IPS-11a (cell line): ENCODE measurements at regions not wholly inside any gene's neighbourhood (a gene's known extent, or its start where the extent isn't known, plus 50 kb on each side); places are given as distances from the start of the nearest gene placed in this dataset.
"Not testable (repeated sequence)": the region's sequence is repeated elsewhere in the genome, so short reads cannot be mapped to it uniquely, and the experiment has no call there.

Experiments
- H3K4me3 ChIP-seq: one replicate; pipeline ENCODE4 v1.5.1; 2013; ENCODE audit warnings: low read depth, low read length, control low read depth

DNA sequence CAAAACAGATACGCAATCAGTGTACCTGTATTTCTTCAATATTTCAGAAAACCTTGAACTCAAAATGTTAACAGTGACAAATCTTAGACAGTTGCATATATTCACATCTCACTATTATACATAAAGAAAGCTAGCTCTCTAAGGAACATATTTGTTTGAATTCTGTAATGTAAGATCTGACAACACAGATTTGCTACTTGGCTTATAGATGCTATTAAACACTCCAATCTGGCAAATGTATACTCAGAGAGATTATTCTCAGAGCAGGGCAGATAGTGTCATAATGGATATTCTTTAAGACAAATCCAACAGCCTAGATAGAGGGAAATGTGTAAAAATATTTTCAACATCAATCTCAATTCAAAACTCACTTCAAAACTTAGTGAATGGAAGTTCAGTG is 794.5 kb upstream of the CDH9 start:
- no peak overlapping the region for H3K4me3 ChIP-seq

DNA sequence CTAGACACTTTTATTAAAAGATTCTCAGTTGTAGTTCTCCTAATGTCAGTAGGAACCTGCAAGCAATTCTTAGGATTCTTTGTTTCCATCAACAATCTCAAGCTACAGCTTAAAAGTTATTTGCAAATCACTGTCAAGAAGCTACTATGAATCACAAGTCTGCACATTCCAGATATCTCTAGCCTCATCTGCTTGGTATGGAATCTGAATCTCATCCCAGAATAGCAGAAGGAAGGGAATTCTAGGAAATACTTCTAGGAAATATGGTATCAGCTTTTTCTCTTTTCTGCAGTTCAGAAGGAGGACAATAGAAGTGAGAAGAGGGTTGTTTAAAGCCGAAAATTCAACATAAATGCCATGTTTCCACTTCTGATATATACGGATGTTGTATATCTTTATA is 792.2 kb upstream of the CDH9 start:
- H3K4me3 ChIP-seq = no peak overlapping the region

- H3K4me3 ChIP-seq = no peak overlapping the region
Observed at GRCh38 chr5:27821681-27822080, 783.3 kb upstream of the CDH9 start.

DNA sequence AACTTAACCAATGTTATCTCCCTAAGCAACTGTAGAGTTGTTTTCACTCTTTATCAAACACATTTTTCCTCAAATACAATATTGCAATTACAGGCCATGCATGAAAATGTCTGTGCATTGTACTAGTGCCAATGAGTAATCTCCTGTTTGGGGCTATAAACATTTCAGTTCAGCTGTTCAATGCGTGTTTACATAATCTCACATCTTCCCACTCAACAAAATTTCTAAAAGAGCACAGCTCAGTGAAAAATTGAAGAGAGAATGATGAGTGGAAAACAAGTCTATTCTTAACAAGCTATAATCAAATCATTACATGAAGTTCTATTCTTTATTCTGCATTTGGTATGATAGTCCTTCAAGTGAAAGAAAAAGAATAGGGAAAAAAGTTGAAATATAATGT is 780.5 kb upstream of the CDH9 start:
- no peak overlapping the region for H3K4me3 ChIP-seq

DNA sequence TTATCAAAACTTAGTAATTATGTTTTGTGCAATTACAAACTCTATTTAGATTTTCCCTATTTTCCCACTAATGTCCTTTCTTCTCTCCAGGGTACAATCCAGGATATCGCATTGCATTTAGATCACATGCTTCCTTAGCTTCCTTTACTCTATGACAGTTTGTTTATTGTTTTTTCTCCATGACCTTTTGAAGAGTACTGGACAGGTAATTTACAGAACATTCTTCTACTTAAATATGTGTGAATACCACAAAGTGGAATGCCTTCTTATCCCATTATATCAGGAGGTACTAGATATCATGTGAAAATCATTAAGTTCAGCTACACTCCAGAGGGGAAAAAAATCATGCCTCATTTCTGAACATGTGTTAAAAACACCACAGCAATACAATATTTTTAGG is 776.6 kb upstream of the CDH9 start:
- no peak overlapping the region for H3K4me3 ChIP-seq

DNA sequence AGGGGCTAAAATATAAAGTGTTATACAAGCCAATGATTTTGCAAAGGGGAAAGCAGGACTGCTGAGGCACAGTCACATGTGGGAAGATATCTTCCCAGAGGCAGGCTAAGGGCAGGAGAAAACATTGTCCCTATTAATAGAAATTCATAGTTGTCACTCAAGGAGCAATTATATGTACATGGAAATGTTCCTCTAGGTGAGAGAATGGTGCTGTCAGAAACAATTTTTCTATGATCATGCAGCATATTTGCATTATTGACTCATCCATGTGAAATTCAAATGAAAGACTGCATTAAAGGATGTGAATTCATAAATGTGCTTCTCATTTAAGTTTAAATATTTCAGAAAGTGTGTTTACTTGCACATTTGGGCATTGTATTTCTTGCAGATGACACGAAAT is 775.9 kb upstream of the CDH9 start:
- H3K4me3 ChIP-seq = no peak overlapping the region

DNA sequence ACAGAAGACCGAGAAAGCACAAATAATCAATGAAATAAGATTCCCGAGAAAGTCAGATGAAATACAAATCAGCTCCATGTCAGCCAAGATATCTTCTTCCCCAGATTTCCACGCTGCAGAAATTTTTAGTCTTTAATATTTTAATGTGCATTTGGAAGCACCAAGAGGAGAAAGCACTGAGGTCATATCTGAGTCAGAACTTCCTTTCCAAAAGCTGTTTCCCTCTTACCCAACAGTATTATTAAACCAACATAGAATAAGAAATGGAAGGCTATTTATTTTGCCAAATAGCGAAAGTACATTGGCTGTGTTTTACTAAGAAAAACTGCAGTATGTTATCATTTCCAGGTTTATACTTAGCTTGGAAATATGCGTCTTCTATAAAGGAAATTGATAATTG is 772.1 kb upstream of the CDH9 start:
- no peak overlapping the region for H3K4me3 ChIP-seq

DNA sequence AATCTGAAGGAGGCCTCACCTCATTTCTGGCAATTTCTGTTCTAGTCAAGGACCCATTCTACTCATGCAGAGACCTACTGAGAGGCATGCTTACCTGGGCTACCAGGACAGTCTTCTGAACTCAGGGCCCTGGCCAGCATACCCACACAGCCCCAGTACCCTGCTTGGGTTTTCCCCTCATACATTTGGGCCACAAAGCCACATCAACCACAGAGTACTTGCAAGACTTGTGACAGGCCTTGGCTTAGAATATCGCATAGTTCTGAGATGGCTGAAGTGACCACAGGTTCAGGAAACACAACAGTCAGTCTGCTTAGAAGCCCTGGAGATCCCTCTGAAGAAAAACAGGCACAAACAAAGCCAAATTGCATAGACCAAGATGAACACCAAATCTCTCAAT is 758.8 kb upstream of the CDH9 start:
- no peak overlapping the region for H3K4me3 ChIP-seq

DNA sequence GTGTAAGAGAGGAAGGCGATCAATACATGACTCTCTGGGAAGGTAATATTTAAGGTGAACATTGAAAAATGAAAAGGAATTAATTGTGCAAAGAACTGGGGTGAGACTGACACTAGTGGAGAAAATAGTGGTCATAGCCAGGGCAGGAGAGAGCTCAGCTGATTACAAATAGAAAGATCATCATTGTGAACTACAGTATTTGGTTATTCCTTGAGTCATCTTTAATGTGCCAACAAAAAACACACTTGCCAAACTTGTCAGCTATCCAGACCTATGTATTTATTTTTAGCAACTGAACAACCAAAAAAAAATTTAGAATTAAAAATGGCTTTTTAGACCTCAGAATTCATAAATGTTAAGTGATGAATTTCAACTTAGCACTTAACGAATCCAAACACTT is 749.8 kb upstream of the CDH9 start:
- H3K4me3 ChIP-seq = no peak overlapping the region

GRCh38 chr5:27784317-27784716 is 745.9 kb upstream of the CDH9 start:
- no peak overlapping the region for H3K4me3 ChIP-seq

GRCh38 chr5:27778121-27778520 is 739.7 kb upstream of the CDH9 start:
- no peak overlapping the region for H3K4me3 ChIP-seq

- no peak overlapping the region for H3K4me3 ChIP-seq
Observed at GRCh38 chr5:27773636-27774035, 735.2 kb upstream of the CDH9 start.

DNA sequence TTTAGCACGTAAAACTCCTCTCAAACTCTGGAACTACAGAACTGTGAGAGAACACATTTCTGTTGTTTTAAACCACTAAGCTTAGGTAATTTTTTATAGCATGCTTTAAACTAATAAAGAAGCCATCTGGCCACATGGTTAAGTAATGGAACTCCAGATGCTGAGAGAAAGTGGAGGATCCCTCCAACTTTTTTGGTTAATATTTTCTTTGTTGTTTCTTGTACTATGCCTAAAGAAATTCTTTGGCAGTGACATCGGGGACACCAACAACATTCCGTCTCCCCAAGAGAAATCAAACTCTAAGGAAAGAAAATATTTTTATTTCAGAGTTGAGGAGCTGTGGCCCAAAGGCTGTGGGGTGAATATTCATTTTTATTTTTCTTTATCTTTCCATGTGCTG is 734.8 kb upstream of the CDH9 start:
- no peak overlapping the region for H3K4me3 ChIP-seq

DNA sequence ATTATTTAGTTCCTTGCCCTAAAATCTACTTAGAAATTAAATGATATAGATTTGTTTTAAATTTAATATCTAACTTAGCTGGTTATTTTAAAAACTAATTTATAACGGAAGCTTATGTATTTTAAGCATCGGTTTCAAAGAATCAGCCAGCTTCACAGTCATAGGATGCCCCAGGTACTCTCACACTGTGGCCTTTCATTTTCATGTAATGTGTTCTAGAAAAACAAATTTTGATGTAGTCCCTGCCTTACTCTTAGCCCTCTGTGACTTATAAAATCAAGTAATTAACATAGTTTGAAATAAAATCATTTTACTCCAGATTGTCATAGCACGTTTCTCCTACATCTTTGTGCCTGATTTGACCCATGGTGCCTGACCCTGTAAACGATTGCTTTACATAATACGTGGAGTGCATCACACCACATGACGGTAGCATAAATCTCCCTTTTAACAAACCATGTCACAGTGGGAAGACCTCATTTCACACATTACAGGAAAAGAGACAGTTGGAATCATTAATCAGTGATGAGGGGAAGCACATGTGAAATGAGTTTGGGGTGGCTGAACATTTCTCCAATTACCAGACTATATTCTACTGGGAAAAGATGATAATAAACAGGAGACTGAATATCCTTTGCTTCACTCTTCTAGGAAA is 731.5 kb upstream of the CDH9 start:
- no peak overlapping the region for H3K4me3 ChIP-seq

GRCh38 chr5:27748847-27749246 is 710.5 kb upstream of the CDH9 start:
- no peak overlapping the region for H3K4me3 ChIP-seq

DNA sequence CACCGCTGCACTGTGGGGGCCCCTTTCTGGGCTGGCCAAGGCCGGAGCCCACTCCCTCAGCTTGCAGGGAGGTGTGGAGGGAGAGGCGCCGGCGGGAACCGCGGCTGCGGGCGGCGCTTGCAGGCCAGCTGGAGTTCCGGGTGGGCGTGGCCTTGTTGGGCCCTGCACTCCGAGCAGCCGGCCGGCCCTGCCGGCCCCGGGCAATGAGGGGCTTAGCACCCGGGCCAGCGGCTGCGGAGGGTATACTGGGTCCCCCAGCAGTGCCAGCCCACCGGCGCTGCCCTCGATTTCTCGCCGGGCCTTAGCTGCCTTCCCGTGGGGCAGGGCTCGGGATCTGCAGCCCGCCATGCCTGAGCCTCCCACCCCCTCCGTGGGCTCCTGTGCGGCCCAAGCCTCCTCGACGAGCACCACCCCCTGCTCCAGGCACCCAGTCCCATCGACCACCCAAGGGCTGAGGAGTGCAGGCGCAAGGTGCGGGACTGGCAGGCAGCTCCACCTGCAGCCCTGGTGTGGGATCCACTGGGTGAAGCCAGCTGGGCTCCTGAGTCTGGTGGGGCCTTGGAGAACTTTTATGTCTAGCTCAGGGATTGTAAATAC is 705.1 kb upstream of the CDH9 start:
- H3K4me3 ChIP-seq = not testable (repeated sequence)

- H3K4me3 ChIP-seq = no peak overlapping the region
Observed at GRCh38 chr5:27742805-27743204, 704.4 kb upstream of the CDH9 start.

- H3K4me3 ChIP-seq = no peak overlapping the region
Observed at GRCh38 chr5:27734838-27735237, 696.5 kb upstream of the CDH9 start.

- H3K4me3 ChIP-seq = no peak overlapping the region
Observed at GRCh38 chr5:27733237-27733636, 694.9 kb upstream of the CDH9 start.

GRCh38 chr5:27727254-27727653 is 688.9 kb upstream of the CDH9 start:
- H3K4me3 ChIP-seq = no peak overlapping the region

DNA sequence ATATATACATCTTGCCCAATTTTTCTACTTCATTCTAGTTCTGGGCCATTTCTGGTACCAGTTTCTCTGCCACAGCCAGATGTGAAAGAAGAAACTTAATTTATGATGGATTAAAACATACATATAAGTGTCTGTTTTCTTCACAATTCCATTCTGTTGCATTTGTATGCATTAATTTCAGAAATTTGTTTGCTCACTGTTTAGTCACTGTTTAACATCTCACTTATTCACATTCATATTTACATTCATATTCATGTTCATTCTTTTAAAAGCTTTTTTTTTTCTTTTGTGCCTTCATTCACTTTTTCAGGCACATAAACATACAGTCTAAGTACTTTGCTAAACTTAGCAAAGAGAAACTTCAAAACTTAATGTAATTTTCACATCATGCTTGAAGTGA is 684.0 kb upstream of the CDH9 start:
- no peak overlapping the region for H3K4me3 ChIP-seq

DNA sequence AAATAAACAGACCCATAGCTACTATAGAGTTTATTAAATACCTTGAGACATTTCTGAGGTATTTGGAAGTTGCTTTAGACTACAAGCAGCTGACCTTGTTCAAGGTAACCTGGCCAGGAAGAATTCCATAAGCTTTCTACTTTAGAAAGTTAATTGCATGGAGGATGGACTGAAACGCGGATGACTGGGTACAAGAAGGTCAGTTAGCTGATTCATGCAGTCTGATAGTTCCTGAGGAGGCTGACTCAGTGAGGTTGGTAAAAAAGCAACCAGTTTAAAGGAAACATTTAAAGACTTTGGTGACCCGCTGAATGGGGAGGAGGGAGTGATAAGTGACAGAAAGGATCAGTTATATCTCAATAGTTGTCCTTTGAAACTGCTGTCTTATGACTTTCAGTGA is 670.1 kb upstream of the CDH9 start:
- H3K4me3 ChIP-seq = no peak overlapping the region

DNA sequence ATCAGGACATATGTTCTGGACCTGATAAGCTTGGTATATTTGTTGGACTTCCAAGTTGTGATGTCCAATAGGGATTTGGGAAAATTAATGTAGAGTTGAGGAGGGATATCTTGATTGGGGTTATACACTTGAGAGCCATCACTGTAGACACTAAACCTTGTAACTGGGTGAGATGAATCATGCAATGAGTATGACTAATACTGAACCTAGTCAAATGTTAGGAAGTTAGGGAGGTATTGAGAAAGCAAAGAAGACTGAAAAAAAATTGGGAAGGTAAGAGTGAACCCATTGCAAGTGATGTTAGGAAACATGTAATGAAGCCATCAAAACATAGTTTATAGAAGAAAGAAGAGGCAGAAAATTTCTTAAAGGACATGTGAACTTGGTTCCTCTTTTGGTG is 668.4 kb upstream of the CDH9 start:
- H3K4me3 ChIP-seq = no peak overlapping the region
